GM19372 (cell line): ENCODE measurements at regions not wholly inside any gene's neighbourhood (a gene's known extent, or its start where the extent isn't known, plus 50 kb on each side); places are given as distances from the start of the nearest gene placed in this dataset.
"Not testable (repeated sequence)": the region's sequence is repeated elsewhere in the genome, so short reads cannot be mapped to it uniquely, and the experiment has no call there.

Experiments
- ATAC-seq: cut with Tn5 transposase; IDR thresholded peaks from one replicate; pipeline ENCODE4 v1.9.1; 2021; ENCODE audit warnings: mild to moderate bottlenecking, low read depth, moderate library complexity; ENCODE audit not compliant: unreplicated experiment

DNA sequence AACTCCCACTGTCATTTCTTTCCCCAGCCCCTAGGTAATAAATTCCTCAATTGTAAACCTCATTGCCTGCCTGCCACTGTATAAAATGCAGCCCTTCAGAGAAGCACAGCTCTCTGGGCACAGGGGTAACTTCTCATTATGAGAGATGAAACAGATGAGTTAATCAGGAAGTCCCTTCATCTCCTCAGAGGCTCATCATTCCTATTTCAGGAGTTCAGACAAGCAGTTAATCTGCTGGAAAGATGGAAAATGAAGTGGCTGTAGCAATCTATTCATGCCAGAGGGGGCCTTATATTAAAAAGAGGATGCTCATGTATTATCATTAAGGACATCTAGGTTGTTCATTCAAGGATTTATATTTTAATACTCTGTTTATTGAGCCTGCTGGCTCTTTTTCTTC is 519.5 kb upstream of the LMCD1 start:
- no peak for ATAC-seq

GRCh38 chr3:7999384-7999783 is 502.2 kb upstream of the LMCD1 start:
- no peak for ATAC-seq

DNA sequence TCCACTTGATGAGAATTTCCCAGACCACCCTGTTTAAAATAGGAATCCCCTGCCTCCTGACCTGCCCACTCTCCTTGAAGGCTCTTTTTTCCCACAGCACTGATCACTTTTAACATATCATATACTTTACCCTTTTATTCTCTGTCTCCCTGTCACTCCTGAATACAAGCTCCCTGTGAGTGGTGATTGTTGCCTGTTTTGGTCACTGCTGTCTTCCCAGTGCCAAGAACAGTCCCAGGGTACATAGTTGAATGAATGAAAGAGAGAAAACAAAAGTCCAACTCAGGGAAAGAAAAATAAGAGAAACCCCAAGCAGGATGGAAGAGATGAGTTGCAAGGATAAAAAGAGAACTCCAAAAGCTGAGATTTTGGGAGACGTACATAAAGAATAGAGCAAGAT is 500.3 kb upstream of the LMCD1 start:
- no peak for ATAC-seq

DNA sequence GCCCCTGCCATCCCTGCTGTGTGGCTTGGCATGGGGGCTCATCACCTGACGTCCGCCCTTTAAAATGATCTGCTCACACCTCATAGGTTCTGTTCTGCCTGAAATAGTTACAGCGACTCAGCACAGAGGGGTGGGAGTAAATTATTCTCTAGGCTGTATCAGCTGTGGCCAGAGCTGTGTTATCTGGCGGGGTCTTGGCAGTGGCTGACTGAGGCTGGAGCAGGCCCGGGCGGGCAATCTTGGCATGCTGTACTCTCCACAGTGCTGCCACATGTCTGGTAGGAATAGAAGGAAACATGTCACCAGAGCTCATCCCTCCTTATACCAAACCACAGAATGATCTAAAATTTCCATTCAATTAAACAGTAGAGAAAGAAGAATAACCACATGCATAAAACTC is 499.9 kb upstream of the LMCD1 start:
- ATAC-seq: no peak

DNA sequence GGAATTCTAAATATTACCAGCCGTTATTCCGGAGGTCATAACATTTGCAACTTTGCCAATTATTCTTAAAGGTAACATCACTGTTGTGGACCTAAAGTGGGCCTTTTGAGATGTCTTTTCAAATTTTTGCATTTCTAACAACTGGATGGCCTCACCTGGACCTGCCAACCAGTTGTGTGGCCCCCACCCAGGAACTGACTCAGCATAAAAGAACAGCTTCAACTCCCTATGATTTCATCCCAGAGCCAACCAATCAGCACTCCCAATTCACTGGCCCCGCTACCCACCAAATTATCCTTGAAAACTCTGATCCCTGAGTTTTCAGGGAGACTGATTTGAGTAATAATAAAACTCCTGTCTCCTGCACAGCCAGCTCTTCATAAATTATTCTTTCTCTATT is 489.7 kb upstream of the LMCD1 start:
- no peak for ATAC-seq

DNA sequence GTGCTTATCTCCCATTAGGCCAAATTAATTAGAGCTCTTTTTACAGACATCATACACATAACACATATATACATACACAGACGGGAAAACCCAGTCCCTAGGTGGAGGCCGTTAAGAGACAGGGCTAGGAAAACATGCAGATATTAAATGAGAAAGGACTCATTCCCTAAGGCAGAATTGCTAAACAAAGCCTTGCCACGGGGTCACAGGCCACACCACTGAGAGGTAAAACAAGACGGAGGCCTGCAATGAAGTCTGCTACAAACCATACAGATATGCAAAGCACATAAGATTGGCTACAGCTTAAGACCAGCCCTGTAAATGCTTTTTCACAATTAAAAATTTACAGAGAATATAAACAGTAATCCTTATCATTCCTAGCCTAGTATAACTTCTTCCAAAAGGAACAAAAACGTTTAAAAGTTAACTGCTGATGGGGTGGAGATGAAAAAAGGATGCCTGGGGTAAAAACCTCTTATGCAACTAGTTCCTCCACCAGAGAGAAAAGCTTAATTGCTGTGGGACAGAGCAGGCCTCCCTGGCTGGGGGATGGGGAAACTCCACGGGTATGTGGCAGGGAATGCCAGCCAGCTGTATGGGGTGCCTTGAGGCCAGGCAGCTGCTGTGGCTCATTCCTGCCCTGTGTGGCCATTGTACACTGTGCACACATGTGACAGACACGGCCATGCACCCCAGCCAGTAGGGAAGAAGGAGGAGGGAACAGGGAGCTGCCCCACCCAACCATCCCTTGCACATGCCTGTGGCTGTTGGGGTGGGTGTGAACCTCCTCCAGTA is 481.4 kb upstream of the LMCD1 start:
- ATAC-seq: no peak

DNA sequence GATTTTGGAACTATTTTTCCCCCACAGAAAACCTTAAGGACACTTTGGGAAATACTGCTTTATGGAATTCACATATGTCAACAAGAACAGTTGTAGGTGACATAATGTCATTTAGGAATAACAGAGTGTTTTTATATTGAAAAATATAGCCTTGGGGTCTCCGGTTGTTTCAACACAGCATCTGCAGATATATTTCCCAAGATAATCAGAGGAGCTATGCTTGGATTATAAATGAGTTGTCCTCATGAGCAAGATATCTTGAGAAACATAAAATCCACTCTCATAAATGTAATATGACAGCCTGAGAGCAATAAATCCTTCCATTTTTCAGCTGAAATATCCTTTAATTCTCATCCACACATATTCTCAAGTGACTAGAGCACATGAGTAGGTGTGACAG is 473.7 kb upstream of the LMCD1 start:
- no peak for ATAC-seq

DNA sequence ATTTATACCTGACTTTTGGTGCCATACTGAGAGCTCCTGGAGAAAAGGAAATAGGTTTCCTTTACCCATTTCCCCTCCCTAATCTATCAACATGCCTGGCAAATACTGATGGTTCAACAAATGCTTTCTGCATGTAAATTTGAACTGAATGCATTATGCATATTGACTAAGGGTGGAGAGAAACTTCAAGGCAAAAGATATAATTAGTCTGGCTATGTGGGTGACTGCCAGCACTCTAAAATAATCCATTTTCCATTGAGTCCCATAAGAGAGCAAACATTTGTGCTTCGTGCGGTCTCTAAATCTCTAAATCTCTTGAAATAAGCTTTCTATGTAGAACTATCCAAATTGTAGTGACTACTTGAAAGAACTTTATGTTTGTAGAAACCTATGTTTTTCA is 451.3 kb upstream of the LMCD1 start:
- ATAC-seq: no peak

- ATAC-seq: no peak
Measured at GRCh38 chr3:8052659-8053058, 449.0 kb upstream of the LMCD1 start.

DNA sequence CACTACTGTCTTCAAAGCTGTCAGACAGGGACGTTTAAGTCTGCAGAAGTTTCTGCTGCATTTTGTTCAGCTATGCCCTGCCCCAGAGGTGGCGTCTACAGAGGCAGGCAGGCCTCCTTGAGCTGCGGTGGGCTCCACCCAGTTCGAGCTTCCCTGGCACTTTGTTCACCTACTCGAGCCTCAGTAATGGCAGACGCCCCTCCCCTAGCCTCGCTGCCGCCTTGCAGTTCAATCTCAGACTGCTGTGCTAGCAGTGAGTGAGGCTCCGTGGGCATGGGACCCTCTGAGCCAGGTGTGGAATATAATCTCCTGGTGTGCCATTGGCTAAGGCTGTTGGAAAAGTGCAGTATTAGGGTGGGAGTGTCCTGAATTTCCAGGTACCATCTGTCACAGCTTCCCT is 433.5 kb upstream of the LMCD1 start:
- not testable (repeated sequence) for ATAC-seq

- no peak for ATAC-seq
Measured at GRCh38 chr3:8069471-8069870, 432.2 kb upstream of the LMCD1 start.

GRCh38 chr3:8070011-8070410 is 431.6 kb upstream of the LMCD1 start:
- ATAC-seq: no peak

DNA sequence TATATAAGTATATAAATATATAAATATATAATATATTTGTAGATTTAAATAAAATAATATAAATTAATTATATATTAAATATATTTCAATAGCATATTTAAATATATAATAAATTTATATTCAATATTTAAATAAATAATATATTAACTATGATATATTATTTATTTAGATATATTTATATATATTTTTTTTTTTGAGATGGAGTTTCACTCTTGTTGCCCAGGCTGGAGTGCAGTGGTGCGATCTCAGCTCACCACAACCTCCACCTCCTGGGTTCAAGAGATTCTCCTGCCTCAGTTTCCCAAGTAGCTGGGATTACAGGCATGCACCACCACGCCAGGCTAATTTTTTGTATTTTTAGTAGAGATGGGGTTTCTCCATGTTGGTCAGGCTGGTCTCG is 426.9 kb upstream of the LMCD1 start:
- ATAC-seq: not testable (repeated sequence)

DNA sequence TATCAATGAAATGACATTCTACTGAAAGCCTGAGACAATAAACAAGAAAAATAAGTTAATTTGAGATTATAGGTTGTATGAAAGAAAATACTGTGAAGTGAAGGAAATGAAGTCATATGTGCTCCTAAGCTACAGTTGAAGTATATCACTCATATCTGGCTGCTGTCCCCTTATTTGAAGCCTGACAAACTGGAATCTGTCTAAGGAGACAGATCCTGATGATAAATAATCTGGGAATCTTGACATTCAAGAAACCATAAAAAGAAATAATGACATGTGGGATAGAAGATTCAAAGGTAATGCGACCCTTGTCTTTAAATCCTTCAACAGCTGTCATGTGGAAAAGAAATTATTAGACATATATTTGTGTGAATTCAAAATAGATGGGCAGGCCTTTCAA is 424.5 kb upstream of the LMCD1 start:
- no peak for ATAC-seq

DNA sequence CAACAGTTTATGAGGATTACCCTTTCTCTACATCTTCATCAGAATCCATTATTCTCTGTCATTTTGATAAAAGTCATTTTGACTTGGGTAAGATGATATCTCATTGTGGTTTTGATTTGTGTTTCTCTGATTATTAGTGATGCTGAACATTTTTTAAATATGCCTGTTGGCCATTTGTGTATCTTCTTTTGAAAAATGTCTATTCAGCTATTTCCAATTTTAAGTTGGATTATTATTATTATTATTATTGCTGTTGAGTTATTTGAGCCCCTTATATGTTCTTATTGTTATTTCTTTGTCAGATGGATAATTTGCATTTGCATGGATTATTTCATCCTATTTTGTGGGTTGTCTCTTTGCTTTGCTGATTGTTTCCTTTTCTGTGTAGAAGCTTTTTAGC is 421.2 kb upstream of the LMCD1 start:
- no peak for ATAC-seq

- no peak for ATAC-seq
Measured at GRCh38 chr3:8085498-8085897, 416.1 kb upstream of the LMCD1 start.

- ATAC-seq: no peak
Measured at GRCh38 chr3:8087951-8088350, 413.7 kb upstream of the LMCD1 start.

DNA sequence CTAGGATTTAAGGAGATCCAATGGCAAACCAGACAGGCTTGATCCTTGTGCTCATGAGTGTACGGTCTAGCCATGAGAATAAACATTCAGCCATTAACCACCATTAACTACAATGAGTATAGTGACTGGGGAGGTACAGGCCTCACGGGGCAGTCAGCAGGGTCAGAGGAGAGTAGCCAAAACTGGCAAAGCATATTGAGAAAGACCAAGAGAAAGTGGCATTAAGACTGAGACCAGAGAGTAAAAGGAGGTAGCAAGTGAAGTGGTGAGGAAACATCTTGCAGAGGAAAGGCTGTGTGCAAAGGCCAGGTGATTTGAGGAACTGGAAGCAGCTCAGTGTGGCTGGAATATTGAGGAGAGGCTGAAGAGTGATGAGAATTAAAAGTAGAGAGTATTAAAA is 407.2 kb upstream of the LMCD1 start:
- ATAC-seq: no peak

DNA sequence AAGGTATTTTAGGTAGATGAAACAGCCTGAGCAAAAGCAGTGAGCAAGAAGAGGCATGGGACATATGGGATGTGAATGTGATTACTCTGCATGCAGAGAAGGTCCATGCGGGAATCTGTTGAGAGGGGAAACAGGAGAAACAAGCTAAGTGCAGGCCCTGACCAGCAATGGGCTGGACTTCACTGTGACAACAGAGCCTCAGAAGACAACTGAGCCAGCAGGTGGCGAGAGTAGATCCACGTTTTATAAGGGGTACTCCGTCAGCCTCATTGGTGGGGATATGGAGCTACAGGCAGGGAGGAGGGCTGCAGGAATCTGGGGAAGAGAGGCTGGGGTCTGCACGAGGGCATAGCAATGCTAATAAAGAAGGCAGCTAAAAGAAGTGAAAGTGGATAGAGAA is 405.9 kb upstream of the LMCD1 start:
- ATAC-seq: no peak

DNA sequence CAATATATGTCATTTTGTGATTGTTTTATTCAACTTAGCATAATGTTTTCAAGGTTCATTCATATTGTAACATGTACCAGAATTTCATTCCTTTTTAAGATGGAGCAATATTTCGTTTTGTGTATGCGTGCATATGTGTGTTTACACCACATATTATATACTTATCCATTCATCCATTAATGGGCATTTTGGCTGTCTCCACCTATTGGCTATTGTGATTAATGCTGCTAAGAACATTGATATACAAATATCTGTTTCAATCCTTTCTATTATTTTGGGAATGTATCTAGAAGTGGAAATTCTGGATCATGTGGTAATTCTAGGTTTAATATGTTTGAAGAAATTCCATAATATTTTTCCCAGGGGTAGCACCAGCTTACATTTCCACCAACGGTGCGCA is 403.9 kb upstream of the LMCD1 start:
- no peak for ATAC-seq

DNA sequence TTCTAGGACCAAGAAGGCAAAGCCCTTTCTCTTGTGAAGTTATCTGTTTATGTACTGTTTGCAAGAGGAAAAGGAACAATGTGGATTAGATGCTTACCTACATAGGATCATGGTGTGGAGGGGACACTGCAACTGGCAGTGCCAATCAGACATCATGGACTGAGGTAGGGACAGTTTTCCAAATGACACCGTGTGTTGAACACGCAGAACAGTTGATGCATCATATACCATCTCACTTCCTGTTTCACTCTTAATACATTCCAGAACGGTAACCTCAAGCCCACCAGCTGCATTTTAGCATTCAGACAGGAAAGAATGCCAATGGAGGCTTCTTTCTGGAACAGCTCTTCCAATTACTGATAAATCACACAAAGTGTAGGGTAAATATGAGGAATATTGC is 397.7 kb upstream of the LMCD1 start:
- ATAC-seq: no peak

GRCh38 chr3:8106921-8107320 is 394.7 kb upstream of the LMCD1 start:
- ATAC-seq: no peak
